OCI-LY1 (cell line): ENCODE measurements at regions not wholly inside any gene's neighbourhood (a gene's known extent, or its start where the extent isn't known, plus 50 kb on each side); places are given as distances from the start of the nearest gene placed in this dataset.

Source experiments
- H2AFZ ChIP-seq: fragments of 200-600 bp; sonication (generic), shearing (Covaris generic); 2 replicates; pipeline ENCODE4 v1.6.0; 2014; ENCODE audit warnings: antibody characterized with exemption, mild to moderate bottlenecking, low read length
- H3F3A ChIP-seq: fragments of 200-600 bp; sonication (generic), shearing (Covaris generic); 2 replicates; pipeline ENCODE4 v1.6.0; 2014; ENCODE audit warnings: mild to moderate bottlenecking, antibody characterized with exemption, low read length, moderate library complexity; ENCODE audit not compliant: insufficient read depth
- H3K27ac ChIP-seq: fragments of 200-600 bp; sonication (generic); 2 replicates; pipeline ENCODE4 v1.5.1; 2014; ENCODE audit warnings: low read length, mixed run types, mild to moderate bottlenecking, low read depth; ENCODE audit not compliant: poor library complexity, severe bottlenecking
- H3K27me3 ChIP-seq: fragments of 200-600 bp; sonication (generic); 2 replicates; pipeline ENCODE4 v1.6.0; 2014; ENCODE audit warnings: antibody characterized with exemption, mild to moderate bottlenecking, low read length, moderate library complexity; ENCODE audit not compliant: insufficient read depth
- H3K36me3 ChIP-seq: fragments of 200-600 bp; sonication (generic); 2 replicates; pipeline ENCODE4 v1.6.1; 2014; ENCODE audit warnings: mild to moderate bottlenecking, antibody characterized with exemption, low read length, moderate library complexity, mixed read lengths; ENCODE audit not compliant: insufficient read depth
- H3K4me1 ChIP-seq: fragments of 200-600 bp; sonication (generic); 2 replicates; pipeline ENCODE4 v1.5.1; 2014; ENCODE audit warnings: mild to moderate bottlenecking, low read length, moderate library complexity; ENCODE audit not compliant: insufficient read depth, severe bottlenecking
- H3K4me2 ChIP-seq: fragments of 200-600 bp; sonication (generic), shearing (Covaris generic); 2 replicates; pipeline ENCODE4 v1.6.1; 2014; ENCODE audit warnings: low read length
- H3K4me3 ChIP-seq: fragments of 200-600 bp; sonication (generic); 2 replicates; pipeline ENCODE4 v1.5.1; 2014; ENCODE audit warnings: low read length, low read depth, mild to moderate bottlenecking, mixed read lengths; ENCODE audit not compliant: poor library complexity, severe bottlenecking
- H3K79me2 ChIP-seq: fragments of 200-600 bp; shearing (Covaris generic); 2 replicates; pipeline ENCODE4 v1.6.1; 2016; ENCODE audit warnings: mixed run types, low read length, mixed read lengths; ENCODE audit not compliant: insufficient read depth
- H3K9ac ChIP-seq: fragments of 200-600 bp; sonication (generic), shearing (Covaris generic); 2 replicates; pipeline ENCODE4 v1.6.1; 2014; ENCODE audit warnings: mild to moderate bottlenecking, low read length, mixed read lengths
- H3K9me2 ChIP-seq: fragments of 200-600 bp; sonication (generic), shearing (Covaris generic); 2 replicates; pipeline ENCODE4 v1.6.1; 2014; ENCODE audit warnings: low read depth, mild to moderate bottlenecking, low read length, mixed read lengths
- H3K9me3 ChIP-seq: fragments of 200-600 bp; shearing (Covaris generic); 2 replicates; pipeline ENCODE4 v1.6.1; 2014; ENCODE audit warnings: low read length, mixed read lengths
- H4K20me1 ChIP-seq: fragments of 200-600 bp; sonication (generic), shearing (Covaris generic); 2 replicates; pipeline ENCODE4 v1.6.0; 2016; ENCODE audit warnings: mild to moderate bottlenecking, low read length; ENCODE audit not compliant: insufficient read depth
- EZH2 ChIP-seq: fragments of 200-600 bp; sonication (generic), shearing (Covaris generic); IDR thresholded peaks from 2 replicates; pipeline ENCODE4 v1.8.0; 2017; ENCODE audit warnings: borderline replicate concordance, mixed run types, mild to moderate bottlenecking, antibody characterized with exemption, low read length, moderate library complexity, mixed read lengths
- TF ChIP-seq, protein P1 (sequence below): fragments of 200-600 bp; sonication (generic), shearing (Covaris generic); IDR thresholded peaks from 2 replicates; pipeline ENCODE4 v1.5.1; 2017; ENCODE audit warnings: mild to moderate bottlenecking, antibody characterized with exemption, low read length, moderate library complexity, mixed read lengths

DNA sequence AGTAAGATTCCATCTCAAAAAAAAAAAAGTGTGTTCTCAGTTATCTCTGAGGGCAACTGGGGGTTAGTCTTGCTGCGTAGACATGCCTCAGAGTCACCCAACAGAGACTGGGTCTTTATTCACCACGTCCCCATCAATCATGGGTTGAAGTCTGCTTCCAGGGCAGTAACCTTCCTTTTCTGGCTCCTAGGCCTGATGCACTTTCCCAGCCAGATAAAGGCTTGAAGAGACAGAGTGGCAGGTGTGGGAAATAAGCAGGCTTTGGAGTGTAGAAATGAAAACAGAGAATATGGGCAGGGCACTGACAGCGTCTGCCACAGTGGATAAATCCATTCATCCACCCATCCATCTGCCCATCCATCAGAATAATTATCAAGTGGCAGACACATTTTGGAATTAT, 134.1 kb upstream of the LGALSL start:
- Histone ChIP-seq H4K20me1 (no peaks in the 10 kb centered on the region), H3K27me3 (0 out of 2 replicates have a peak, but pooled peaks cover 6% of the 10 kb centered on the region), H3F3A (no peaks in the 10 kb centered on the region), H2AFZ (no peak overlapping the region), H3K4me1 (no peaks in the 10 kb centered on the region), H3K9me3 (no peaks in the 10 kb centered on the region), H3K79me2 (no peaks in the 10 kb centered on the region), H3K9me2 (no peaks in the 10 kb centered on the region), H3K4me2 (no peak overlapping the region), H3K4me3 (no peak overlapping the region), H3K36me3 (no peaks in the 10 kb centered on the region), H3K27ac (no peak overlapping the region), H3K9ac (no peak overlapping the region)
- no peak for TF ChIP-seq EZH2
- TF ChIP-seq, protein P1, sequence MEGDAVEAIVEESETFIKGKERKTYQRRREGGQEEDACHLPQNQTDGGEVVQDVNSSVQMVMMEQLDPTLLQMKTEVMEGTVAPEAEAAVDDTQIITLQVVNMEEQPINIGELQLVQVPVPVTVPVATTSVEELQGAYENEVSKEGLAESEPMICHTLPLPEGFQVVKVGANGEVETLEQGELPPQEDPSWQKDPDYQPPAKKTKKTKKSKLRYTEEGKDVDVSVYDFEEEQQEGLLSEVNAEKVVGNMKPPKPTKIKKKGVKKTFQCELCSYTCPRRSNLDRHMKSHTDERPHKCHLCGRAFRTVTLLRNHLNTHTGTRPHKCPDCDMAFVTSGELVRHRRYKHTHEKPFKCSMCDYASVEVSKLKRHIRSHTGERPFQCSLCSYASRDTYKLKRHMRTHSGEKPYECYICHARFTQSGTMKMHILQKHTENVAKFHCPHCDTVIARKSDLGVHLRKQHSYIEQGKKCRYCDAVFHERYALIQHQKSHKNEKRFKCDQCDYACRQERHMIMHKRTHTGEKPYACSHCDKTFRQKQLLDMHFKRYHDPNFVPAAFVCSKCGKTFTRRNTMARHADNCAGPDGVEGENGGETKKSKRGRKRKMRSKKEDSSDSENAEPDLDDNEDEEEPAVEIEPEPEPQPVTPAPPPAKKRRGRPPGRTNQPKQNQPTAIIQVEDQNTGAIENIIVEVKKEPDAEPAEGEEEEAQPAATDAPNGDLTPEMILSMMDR, result no peak

DNA sequence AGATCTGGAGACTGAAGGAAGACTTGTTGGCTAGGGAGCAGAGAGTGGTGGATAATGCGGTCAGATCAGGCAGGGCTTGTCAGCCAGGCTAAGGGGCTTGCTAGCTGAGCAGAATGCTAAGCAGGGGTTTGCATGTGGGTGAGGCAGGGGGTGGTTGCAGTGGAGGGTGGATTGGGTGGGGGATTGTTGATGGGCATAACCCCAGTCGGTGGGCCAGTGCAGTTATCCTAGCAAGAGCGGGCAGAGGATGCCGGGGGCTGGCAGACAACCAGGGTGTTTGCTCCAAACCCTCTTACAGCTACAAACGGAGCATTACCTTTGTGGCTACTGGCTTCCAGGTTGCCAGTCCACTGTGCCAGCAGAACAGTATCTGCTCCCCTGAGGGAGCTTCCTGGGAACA, 131.5 kb upstream of the LGALSL start:
- Histone ChIP-seq H3K79me2 (no peaks in the 10 kb centered on the region), H3K4me1 (peaks cover 22% of the 10 kb centered on the region), H3K9me3 (no peaks in the 10 kb centered on the region), H3K27ac (no peak overlapping the region), H3K36me3 (no peaks in the 10 kb centered on the region), H2AFZ (no peak overlapping the region), H3K27me3 (0 out of 2 replicates have a peak, but pooled peaks cover 6% of the 10 kb centered on the region), H3K9ac (no peak overlapping the region), H3K9me2 (no peaks in the 10 kb centered on the region), H3F3A (no peaks in the 10 kb centered on the region), H4K20me1 (no peaks in the 10 kb centered on the region), H3K4me3 (no peak overlapping the region), H3K4me2 (no peak overlapping the region)
- TF ChIP-seq, protein P1, result no peak
- no peak for TF ChIP-seq EZH2

DNA sequence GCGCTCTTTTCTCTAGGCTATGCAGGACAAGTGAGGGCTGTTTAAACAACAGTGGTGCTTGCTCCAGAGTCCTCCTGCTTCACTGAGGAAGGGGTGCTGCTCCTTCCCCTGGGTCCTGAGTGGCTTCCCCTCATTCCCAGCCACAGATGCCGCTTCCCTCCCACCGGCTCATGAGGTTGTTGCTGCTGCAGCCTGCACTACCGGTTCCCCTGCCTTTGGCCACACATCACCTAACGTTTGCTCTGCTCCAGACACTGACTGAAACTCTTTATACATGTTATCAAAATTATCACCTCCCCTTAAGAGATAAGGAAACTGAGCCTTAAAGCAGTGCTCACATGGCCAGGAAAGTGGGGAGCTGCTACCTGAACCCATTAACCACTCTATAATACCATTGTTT, 130.8 kb upstream of the LGALSL start:
- Histone ChIP-seq H3K9me2 (no peaks in the 10 kb centered on the region), H3K36me3 (no peaks in the 10 kb centered on the region), H3K9ac (no peak overlapping the region), H3K4me2 (no peak overlapping the region), H2AFZ (no peak overlapping the region), H3F3A (no peaks in the 10 kb centered on the region), H3K27me3 (0 out of 2 replicates have a peak, but pooled peaks cover 6% of the 10 kb centered on the region), H3K4me3 (no peak overlapping the region), H3K9me3 (no peaks in the 10 kb centered on the region), H3K4me1 (peaks cover 30% of the 10 kb centered on the region), H3K79me2 (no peaks in the 10 kb centered on the region), H3K27ac (no peak overlapping the region), H4K20me1 (no peaks in the 10 kb centered on the region)
- no peak for TF ChIP-seq EZH2
- TF ChIP-seq, protein P1, result no peak
